Bronchial epithelial cell (primary cell): ENCODE measurements at regions not wholly inside any gene's neighbourhood (a gene's known extent, or its start where the extent isn't known, plus 50 kb on each side); places are given as distances from the start of the nearest gene placed in this dataset.

ENCODE experiments used
- DNase-seq: peaks from one replicate; pipeline ENCODE4 v3.0.0-alpha.2; 2010; ENCODE audit warnings: low read depth
- FAIRE-seq: peaks from 2 replicates; lab custom pipeline; 2011; peaks lifted over from hg19 to GRCh38; lab: Jason Lieb, UNC
- H3K27me3 ChIP-seq: 2 replicates; pipeline ENCODE4 v1.5.1; 2011; ENCODE audit warnings: low read length; ENCODE audit not compliant: control insufficient read depth, insufficient read depth
- H3K36me3 ChIP-seq: 2 replicates; pipeline ENCODE4 v1.5.1; 2011; ENCODE audit warnings: low read length; ENCODE audit not compliant: control insufficient read depth, insufficient read depth
- H3K4me3 ChIP-seq: 2 replicates; pipeline ENCODE4 v1.5.1; 2011; ENCODE audit warnings: mild to moderate bottlenecking, low read depth, low read length, control low read depth
- TF ChIP-seq, protein P1 (sequence below): IDR thresholded peaks from 2 replicates; pipeline ENCODE4 v1.5.1; 2011; ENCODE audit warnings: mild to moderate bottlenecking, moderate library complexity, low read length, control low read depth, inconsistent platforms; ENCODE audit not compliant: insufficient read depth, severe bottlenecking

DNA sequence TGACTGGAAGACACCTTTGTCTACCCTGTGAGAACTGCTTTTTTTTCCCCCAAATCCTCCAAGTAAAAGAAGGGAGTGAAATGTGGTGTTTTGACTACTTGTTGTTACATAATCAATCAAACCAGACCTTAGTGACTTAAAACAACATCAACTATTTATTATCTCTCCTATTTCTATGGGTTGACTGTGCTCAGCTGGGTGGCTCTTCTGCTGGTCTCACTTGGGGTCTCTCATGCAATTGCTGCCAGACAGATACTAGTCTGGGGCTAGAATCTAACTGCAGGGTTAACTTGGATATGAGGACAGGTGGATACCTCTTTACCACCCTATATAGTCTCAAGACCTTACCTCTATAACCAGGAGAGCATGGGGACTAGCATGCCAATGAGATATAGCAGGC lies 141.3 kb downstream of the SALL1 start:
- no peaks in the 10 kb centered on the region for H3K27me3 ChIP-seq
- no peaks in the 10 kb centered on the region for H3K36me3 ChIP-seq
- TF ChIP-seq, protein P1, sequence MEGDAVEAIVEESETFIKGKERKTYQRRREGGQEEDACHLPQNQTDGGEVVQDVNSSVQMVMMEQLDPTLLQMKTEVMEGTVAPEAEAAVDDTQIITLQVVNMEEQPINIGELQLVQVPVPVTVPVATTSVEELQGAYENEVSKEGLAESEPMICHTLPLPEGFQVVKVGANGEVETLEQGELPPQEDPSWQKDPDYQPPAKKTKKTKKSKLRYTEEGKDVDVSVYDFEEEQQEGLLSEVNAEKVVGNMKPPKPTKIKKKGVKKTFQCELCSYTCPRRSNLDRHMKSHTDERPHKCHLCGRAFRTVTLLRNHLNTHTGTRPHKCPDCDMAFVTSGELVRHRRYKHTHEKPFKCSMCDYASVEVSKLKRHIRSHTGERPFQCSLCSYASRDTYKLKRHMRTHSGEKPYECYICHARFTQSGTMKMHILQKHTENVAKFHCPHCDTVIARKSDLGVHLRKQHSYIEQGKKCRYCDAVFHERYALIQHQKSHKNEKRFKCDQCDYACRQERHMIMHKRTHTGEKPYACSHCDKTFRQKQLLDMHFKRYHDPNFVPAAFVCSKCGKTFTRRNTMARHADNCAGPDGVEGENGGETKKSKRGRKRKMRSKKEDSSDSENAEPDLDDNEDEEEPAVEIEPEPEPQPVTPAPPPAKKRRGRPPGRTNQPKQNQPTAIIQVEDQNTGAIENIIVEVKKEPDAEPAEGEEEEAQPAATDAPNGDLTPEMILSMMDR, result no peak
- FAIRE-seq (no peak), DNase-seq (no peak)
- no peak overlapping the region for H3K4me3 ChIP-seq

DNA sequence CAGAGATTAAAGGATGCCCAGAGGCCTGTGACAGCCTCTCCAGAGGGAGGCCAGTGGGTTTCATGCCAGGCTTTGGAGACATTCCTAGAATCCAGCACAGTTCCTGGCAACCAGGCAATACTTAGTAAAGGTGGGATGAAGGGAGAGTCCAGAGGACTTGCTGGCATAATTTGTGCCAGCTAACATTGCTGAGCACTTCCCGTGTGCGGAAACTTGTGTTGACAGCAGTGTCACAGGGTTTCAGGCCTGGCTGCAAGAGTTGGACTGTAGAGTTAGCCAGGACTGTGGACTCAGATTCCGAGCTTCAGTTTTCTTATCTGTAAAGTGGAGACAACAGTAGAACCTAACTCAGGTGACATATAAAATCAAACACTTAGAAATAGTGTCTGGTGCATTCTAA lies 141.7 kb downstream of the SALL1 start:
- no peak for FAIRE-seq
- no peaks in the 10 kb centered on the region for H3K27me3 ChIP-seq
- H3K4me3 ChIP-seq, result no peak overlapping the region
- no peaks in the 10 kb centered on the region for H3K36me3 ChIP-seq
- DNase-seq, result no peak
- TF ChIP-seq, protein P1, result no peak

DNA sequence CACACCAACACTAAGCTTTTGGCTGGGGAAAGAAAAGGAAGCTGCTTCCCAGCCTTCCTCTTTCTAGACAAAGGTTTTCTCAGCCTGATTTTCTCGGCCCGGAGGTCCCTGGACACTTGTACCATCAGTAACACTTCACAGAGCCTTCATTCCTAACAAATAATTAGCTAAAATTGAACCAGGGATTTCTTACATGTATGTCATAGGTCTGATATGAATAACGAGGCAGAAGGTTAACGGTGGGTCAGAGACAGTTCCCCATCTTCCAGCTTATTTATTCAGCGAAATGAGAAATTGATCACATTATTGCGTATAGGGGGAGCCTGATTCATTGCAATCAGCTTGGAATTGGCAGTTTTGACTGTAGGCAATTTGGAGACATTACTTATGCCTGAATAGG lies 142.5 kb downstream of the SALL1 start:
- H3K36me3 ChIP-seq, result no peaks in the 10 kb centered on the region
- FAIRE-seq (no peak), DNase-seq (no peak)
- H3K27me3 ChIP-seq, result no peaks in the 10 kb centered on the region
- no peak overlapping the region for H3K4me3 ChIP-seq
- TF ChIP-seq, protein P1, result no peak

DNA sequence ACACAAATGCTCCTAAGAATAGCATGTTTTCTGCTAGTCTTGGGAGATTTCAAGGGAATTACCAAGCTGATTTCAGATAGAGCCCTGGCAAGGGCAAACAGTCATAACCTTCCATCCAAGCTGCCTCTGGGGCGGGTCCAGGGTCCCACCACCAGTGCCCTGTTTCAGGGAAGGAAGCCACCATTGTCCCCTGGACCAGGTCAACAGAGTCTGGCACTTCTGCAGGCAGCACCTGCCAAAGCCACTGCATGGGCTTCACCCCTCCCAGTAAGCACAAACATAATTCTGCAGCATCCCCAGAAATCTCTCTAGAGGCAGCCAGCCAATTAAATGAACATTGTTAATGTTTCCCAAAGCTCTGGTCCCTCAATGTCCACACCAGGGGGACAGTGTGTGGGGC lies 143.0 kb downstream of the SALL1 start:
- no peaks in the 10 kb centered on the region for H3K36me3 ChIP-seq
- FAIRE-seq (no peak), DNase-seq (no peak)
- TF ChIP-seq, protein P1, result no peak
- no peak overlapping the region for H3K4me3 ChIP-seq
- no peaks in the 10 kb centered on the region for H3K27me3 ChIP-seq

DNA sequence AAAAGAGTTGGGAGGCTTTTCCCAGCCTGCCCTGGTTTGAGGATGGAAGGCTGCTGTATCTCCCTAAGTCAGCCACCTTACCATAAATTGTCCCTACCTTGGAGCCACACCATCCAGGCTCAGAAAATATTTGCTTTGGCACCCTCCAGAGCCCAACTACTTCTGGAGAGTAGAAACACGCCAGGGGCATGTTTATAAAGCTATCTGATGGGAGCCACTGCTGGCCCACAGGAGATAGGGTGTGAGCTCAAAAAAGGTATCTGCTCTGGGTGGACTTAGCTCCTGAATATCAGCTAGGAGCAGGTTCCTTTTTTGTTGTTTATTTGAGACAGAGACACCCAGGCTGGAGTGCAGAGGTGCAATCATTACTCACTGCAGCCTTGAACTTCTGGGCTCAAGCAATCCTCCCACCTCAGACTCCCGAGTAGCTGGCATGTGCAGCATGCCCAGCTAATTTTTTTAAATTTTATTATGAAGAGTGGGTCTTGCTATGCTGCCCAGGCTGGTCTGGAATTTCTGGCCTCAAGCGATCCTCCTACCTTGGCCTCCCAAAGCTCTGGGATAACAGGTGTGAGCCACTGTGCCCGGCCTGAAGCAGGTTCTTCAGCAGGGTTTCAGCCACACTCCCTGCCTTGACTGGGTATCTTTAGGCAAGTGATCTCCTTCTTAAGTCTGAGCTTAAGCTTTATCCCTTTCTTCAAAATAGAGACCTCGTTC lies 147.1 kb downstream of the SALL1 start:
- no peaks in the 10 kb centered on the region for H3K27me3 ChIP-seq
- DNase-seq (no peak), FAIRE-seq (no peak)
- no peaks in the 10 kb centered on the region for H3K36me3 ChIP-seq
- H3K4me3 ChIP-seq, result no peak overlapping the region
- TF ChIP-seq, protein P1, result no peak
